GM18873 (cell line): ENCODE measurements at regions not wholly inside any gene's neighbourhood (a gene's known extent, or its start where the extent isn't known, plus 50 kb on each side); places are given as distances from the start of the nearest gene placed in this dataset.
"Not testable (repeated sequence)": the region's sequence is repeated elsewhere in the genome, so short reads cannot be mapped to it uniquely, and the experiment has no call there.

Source experiments
- ATAC-seq: cut with Tn5 transposase; IDR thresholded peaks from one replicate; pipeline ENCODE4 v1.9.1; 2021; ENCODE audit warnings: mild to moderate bottlenecking, moderate library complexity, moderate number of reproducible peaks; ENCODE audit not compliant: unreplicated experiment, low FRiP score

DNA sequence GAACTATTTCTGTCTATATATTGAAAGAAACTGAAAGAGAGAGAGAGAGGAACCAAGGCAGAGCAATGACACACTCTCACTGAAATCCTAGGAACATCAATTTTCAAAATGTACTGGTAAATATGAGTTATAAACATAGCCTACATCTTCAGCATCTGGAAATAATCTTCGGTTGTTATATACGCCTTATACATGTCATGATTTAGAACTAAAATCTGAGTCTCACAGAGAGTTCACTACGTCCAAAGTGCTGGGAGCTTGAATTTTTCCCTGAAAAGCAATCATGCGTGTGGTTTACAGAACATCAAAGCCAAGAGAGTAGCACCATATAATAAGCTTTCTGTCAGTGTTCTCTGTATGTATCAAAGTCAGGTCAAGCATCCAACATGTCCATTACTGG lies 420.0 kb upstream of the CBLB start:
- ATAC-seq, result no peak

DNA sequence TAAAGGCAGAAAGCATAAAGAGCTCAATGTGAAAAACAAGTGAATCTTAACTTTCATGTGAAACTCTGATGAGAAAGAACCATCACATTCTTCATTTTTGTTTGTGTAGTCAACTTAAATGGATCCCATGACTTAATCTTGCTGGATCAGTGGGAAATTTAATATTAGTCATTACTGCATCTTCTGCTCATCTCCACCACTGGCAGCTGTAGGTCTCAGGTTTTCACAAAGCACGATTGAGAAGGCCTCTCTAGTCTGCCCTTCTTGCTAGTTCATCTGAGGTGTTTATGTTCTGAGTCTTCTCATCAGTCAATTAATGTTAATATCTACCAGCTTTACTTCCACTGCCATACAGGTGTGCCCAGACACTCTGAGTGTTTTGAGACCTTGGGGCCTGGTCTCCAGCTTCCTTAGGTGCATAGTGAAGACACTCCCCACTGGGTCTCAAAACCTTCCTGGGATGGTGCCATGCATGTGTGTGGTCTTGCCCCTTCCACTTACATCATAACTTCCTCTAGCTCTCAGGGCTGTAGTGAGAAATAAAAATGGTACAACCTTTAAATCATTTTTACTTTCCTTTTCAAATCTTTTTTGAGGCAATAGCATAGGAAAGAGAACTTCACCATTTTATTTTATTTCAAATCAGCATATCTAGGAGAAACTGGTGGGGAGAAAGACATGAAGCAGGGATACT lies 421.6 kb upstream of the CBLB start:
- ATAC-seq, result no peak

DNA sequence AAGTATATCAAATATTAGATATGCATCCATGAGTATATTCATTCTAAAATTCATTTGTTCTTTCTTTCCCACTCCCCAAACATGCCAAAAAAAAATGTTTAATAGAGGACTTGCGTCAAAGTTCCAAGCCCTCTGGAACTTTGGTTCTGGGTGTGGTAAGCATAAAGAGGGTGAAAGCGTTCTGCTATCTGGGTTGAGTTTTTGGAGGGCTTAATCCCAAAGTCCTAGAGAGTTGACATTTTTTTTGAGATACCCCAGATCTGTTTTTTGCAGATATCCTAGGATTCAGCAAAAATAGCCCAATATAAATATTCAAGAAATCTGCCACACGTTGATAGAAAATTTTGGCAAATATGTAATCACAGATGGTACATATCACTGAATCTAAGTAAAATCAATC lies 424.3 kb upstream of the CBLB start:
- no peak for ATAC-seq

DNA sequence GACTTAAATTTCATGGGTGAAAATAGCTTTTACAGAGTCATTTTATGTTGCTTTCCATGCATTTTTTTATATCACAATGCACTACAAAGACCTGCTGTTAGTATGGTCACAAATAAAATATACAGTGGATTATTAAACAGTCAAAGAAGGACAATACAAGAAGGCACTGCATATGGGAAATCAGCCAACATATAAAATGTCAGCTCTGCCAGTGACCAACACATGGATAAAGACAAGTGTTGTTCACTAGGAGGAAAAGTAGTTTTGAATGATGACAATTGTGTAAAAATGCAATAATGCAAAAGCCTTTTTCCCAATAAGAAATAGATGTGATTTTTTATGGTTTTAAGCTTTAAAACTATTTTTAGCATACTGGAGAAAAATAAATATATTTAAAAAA lies 425.3 kb upstream of the CBLB start:
- ATAC-seq, result no peak

DNA sequence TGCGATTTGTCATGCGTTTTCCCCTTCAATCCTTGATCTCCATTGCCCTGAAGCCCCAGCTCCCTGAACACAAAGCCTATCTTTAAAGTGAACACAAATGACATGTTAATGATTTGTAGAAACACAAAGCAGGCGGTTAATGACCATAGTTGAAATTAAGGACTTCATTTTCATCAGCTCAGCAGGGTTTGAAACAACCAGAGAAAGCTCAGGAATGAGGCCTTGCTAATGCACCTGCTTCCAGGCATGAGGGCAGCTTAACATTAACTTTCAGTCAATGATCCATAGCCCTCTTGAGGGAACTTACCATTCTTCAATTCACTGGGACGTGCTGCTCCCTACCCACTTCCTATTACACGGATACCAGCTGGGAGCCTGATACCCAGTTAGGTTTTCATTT lies 427.2 kb upstream of the CBLB start:
- no peak for ATAC-seq

DNA sequence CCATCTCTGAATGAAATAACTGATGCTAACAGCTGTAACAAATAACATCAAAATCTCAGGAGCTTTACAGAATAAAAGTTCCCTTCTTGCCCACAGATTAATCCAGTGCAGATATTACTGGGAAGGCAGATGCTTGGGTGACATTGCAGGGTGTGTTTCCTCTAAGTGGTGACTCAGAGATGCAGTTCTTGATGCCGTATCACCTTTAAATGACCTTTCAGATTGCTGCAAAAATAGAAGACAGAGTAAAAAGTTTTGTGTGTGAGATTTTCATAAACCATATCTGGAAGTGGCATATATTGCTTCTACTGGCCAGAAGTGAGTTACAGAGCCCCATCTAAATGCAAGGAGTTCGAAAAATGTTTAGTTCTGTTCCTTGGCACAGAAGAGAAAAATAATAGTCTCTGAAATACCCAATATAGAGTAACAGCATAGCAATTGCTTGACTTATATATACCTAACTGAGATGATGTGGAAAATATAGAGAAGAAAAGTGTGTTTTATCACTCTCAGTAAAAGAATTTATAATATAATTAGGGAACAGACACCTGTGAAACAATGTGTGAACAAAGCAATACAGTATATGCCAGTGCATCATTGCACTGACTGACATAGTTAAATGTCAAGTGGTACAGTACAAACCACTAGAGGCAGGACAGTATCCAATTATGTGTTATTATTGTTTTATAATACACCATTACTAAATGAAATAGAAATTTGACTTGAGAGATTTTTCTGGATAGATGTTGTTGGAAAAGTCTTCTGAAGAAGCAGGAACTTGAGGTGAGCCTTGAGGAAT lies 430.7 kb upstream of the CBLB start:
- peak; percentile 65 for ATAC-seq

DNA sequence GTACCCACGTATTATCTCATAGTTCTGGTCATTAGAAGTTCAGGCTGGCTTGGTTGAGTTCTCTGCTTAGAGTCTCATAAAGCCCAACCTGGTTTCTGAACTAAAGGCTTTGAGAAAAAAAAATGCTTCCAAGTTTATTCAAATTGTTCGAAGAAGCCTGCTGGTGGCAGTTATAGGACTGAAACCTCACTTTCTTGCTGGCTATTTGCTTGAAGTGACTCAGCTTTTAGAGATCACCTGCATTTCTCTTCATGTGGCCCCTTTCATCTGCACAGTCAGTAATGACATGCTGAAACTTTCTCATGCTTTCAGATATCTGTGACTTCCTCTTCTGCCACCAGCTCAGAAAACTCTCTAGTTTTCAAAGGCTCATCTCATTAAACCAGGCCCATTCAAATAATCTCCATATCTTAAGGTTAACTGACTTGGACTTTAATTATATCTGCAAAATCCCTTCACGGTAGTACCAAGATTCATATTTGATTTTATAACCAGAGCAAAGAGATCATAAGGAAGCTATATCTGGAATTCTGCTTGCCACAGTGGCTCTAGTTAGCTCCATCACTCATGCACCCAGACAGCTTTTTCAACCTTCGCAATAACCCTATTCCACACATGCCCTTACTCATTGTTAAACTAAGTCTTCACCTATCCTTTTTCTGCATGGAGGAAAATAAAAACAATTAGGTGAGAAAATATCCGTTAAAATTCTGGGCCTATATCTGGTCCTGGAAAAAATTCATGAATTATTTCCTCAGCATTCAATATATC lies 433.8 kb upstream of the CBLB start:
- ATAC-seq, result peak; percentile 95

DNA sequence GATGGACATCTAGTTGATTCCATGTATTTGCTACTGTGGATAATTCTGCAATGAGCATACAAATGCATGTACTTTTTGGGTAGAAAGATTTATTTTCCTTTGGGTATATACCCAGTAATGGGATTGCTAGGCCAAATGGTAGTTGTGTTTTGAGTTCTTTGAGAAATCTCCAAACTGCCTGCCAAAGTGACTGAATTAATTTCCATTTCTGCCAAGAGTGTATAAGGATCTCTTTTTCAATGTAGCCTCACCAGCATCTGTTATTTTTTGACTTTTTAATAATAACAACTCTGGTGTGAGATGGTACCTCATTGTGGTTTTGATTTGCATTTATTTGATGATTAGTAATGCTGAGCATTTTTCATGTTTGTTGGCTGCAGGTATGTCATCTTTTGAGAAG lies 435.0 kb upstream of the CBLB start:
- no peak for ATAC-seq

DNA sequence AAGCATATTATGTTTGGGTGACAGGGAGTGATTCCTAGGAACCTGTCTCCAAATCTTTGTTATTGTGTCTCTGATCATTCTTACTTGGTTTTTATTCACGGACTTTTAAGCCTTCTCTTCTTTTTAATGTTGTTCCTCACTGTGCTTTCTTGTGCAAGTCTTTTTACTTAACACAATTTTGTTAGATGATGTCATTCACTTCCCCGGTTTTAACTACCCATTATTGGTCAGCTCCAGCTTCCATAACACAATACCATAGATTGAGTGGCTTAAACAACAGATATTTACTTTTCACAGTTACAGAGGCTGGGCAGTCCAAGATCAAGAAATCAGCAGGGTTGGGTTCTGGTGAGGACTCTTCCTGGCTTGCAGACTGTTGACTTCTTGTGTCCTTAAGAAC lies 436.3 kb upstream of the CBLB start:
- ATAC-seq, result no peak

DNA sequence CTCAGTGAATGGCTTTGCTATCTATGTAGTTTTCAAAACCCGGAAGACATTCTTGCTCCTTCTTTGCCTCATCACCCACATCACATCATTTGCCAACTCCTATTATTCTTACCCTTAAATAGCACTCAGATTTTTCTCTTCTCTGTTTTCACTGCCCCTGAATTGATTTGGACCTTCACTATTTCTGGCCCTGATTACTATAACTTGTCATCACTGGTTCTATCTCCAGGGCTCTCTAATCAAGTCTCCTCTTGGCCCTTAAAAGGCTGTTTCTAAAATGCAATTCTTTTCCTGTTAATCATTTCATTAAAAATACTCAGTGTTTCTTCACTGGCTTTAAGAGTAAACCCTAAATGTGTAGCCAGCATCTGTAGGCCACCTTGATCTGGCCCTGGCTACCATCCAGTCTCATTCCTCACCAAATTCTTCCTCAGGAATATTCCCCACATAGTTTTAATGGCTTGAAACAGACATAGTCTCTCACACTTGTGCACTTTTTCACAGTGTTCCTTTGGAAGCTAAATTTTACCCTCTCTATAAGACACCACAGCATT lies 437.1 kb upstream of the CBLB start:
- no peak for ATAC-seq

DNA sequence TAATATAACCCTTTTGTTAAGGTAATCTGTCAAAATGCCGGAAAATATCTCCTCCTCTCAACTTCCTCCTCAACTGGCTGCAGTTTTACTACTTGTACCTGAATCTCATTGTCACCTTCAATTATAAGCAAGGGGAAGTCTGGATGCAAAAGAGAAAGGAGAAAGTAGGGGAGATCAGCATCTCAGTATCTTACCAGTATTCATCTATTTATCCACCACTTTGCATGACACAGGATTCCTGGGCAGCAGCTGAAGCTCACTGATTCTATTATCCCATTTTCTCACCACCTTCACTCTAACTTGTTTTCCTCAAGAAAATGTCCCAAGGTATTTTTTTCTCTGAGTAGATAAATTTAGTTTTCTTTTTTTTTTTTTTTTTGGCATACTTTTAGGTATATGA lies 440.5 kb upstream of the CBLB start:
- ATAC-seq, result no peak

DNA sequence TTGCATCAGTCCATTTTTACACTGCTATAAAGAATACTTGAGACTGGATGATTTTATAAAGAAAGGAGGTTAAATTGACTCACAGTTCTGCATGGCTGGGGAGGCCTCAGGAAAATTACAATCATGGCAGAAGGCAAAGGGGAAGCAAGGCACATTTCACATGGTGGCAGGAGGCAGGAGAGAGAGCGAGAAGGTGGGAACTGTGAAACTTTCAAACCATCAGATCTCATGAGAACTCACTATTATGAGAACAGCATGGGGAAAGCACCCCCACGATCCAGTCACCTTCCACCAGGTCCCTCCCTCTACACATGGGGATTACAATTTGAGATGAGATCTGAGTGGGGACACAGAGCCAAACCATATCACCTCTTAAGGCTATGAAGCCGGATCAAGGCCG lies 441.0 kb upstream of the CBLB start:
- ATAC-seq, result not testable (repeated sequence)

DNA sequence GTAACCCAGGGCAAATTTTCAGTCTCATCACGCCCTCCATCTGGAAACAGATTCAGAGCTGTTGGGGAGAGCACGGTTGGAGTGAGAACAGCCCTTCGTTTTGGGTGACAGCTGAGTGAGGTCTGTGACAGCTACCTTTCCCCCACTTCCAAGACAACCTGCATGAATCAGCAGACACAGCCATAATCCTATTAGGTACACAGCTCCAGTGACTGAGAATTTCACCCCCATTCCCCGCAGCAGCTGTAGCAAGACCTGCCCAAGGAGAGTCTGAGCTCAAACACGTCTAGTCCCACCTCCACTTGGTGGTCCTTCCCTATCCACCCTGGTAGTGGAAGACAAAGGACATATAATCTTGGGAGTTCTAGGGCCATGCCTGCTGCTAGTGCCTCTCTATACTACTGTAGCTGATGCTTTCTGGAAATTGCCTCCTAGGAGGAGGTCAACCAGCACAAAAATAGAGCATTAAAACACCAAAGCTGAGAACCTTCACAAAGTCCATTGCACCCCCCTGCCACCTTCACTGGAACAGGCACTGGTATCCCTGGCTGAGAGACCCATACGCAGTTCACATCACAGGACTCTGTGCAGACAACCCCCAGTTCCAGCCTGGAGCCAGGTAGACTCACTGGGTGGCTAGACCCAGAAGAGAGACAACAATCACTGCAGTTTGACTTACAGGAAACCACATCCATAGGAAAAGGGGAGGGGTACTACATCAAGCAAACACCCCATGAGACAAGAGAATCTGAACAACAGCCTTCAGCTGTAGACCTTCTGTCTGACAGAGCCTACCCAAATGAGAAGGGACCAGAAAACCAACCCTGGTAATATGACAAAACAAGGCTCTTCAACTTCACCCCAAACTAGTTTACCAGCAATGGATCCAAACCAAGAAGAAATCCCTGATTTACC lies 448.6 kb upstream of the CBLB start:
- no peak for ATAC-seq

DNA sequence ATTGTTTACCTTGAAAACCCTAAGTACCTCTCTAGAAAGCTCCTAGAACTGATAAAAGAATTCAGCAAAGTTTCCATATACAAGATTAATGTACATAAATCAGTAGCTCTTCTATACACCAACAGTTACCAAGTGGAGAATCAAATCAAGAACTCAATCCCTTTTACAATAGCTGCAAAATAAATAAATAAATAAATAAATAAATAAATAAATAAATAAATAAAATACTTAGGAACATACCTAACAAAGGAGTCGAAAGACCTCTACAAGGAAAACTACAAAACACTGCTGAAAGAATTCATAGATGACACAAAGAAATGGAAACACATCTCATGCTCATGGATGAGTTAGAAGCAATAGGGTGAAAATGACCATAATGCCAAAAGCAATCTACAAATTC lies 452.6 kb upstream of the CBLB start:
- ATAC-seq, result not testable (repeated sequence)

DNA sequence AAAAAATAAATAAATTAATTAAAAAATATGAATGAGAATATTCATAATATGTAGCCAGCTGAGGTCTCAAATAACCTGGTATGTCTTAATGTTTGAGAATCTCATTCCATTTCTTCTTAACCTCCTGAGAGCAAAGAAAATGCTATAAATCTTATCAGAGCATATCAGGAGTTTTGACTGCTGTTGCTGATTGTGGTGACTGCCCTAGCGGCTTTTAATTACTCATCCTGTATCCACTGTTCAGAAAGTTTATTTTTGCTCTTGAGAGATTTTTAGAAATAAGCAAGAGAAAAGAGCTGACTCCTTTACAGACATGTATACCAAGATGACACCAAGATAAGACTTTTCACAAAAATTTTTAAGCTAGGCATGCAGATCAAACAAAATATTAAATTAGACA lies 454.8 kb upstream of the CBLB start:
- no peak for ATAC-seq

DNA sequence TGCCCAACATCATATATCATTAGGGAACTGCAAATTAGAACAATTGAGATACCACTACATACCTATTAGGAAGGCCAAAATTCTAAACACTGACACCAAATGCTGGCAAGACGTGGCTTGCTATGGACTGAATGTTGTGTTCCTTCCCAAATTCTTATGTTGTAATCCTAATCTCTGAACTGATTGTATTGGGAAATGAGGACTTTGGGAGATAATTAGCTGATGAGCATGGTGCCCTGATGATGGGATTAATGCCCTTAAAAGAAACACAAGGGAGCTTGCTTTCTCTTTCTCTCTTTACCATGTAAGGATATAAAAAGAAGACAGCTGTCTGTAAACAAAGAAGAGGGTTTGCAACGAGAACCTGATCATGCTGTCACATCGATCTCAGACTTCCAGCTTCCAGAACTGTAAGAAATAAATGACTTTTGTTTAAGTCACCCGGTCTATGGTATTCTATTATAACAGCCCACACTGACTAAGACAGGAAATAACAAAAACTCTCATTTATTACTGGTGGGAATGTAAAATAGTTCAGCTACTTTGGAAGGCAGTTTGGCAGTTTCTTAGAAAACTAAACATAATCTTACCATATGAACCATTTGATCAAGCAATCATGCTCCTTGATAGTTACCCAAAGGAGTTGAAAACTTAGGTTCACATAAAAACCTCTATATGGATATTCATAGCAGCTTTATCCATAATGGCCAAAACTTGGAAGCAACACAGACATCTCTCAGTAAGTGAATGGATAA lies 458.3 kb upstream of the CBLB start:
- ATAC-seq, result no peak

DNA sequence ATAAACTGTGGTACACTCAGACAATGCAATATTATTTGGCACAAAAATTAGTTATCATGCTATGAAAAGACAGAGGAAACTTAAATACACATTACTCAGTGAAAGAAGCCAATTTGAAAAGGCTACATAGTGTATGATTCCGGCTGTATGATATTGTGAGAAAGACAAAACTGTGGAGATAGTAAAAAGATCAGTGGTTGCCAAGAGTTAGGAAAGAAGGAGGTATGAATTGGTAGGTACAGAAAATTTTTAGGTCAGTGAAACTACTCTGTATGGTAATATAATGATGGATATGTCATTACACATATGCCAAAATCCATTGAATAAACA lies 458.8 kb upstream of the CBLB start:
- ATAC-seq, result no peak

DNA sequence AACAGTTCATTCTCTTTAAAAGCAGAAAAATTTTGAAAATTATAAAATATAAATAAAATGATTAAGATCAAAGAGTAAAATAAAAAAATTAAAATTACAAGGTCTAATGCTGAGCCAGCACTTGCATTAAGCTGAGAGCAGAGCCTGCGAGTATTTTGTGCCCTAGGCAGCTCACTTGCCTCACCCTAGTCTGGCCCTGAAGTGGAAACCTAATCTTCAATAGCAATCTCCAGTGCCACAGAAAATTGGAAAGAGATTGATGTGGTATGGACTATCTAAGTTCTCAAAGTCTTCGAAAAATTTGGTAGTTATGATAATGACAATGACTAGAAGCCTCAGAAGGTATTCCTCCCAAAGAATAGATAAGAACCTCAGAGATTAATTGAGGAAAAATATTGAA lies 459.4 kb upstream of the CBLB start:
- ATAC-seq, result no peak

DNA sequence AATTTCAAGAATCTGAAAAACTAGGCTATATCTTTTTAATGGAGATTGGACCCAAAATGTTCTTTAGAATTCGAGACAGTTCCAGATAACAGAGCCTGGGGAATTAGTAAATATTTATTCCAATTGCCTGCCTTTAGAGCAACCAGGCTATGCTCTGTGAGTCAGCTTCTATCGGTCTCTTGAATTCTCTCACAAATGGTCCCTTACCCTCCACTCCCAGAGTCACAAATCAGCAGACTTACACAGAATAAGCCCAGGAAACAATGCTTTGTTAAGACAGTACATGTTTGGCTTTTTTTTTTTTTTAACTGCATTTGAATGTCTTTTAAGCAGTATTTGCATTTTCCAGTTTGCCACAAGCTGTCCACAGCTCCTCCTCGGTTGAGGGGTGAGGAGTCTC lies 460.7 kb upstream of the CBLB start:
- no peak for ATAC-seq

DNA sequence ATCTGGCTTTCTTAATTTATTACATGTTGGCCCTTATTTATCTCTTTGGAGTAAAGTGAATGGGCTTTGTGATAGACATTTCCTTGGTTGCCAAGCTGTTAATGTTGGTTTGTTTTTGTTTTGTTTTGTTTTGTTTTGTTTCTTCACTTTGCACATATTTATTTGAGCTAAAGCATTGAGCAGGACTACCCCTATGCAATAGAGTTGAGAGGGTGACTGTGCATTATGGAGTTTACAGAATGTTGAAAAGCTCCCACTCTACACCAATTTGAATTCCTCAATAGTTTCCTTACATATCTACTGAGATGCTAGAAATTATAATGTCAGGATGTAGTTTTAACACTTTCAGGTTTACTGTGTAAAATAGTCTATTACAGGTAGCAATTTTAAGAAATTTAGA lies 462.8 kb upstream of the CBLB start:
- ATAC-seq, result no peak
